ENCODE measurements at regions not wholly inside any gene's neighbourhood (a gene's known extent, or its start where the extent isn't known, plus 50 kb on each side); places are given as distances from the start of the nearest gene placed in this dataset.

- Histone ChIP-seq H3K4me1 (peaks cover 16% of the 10 kb centered on the region), H3K9me3 (no peaks in the 10 kb centered on the region), H3K4me3 (no peak overlapping the region), H3K27ac (no peak overlapping the region), H3K4me2 (no peak overlapping the region)
- FAIRE-seq, result no peak
- CTCF ChIA-PET, result no interaction called here
- WGBS (ENCODE audit: missing lambda C conversion rate), result 68% methylated on average over 3 of the region's 3 CpGs
- POLR2A ChIA-PET, result no interaction called here
- TF ChIP-seq JUN (IDR thresholded peaks at IDR 0.05) (no peak), CEBPB (IDR thresholded peaks at IDR 0.05) (no peak), HDAC2 (IDR thresholded peaks at IDR 0.05) (no peak), FOSL2 (IDR thresholded peaks at IDR 0.05) (no peak), FOSL2 (CRISPR knock-in tag; IDR thresholded peaks at IDR 0.05) (no peak), EHMT2 (IDR thresholded peaks at IDR 0.05; ENCODE audit: low read depth) (no peak)
- DNase-seq (ENCODE audit: low read depth in 1 of 2, low spot score in 1 of 2), result no peak
- no peak for ATAC-seq
Observed at GRCh38 chr4:144360146-144360793, 219.8 kb upstream of the GYPA start.

GRCh38 chr4:144362366-144362765 lies 221.8 kb upstream of the GYPA start:
- Histone ChIP-seq H3K9me3 (no peaks in the 10 kb centered on the region), H3K27ac (no peak overlapping the region), H3K4me1 (no peaks in the 10 kb centered on the region), H3K4me2 (no peak overlapping the region), H3K4me3 (no peak overlapping the region)
- FAIRE-seq, result no peak
- DNase-seq (ENCODE audit: low read depth in 1 of 2, low spot score in 1 of 2), result no peak
- no peak for ATAC-seq
- ChIA-PET POLR2A (no interaction called here), CTCF (no interaction called here)
- TF ChIP-seq RNF2 (IDR thresholded peaks at IDR 0.05; ENCODE audit: borderline replicate concordance, low read depth), result no peak
- TF ChIP-seq HES2 (IDR thresholded peaks at IDR 0.05), result no peak
- TF ChIP-seq RFX5 (IDR thresholded peaks at IDR 0.05), result no peak
- TF ChIP-seq ESRRA (IDR thresholded peaks at IDR 0.05; ENCODE audit: borderline replicate concordance, low read length), result no peak
- TF ChIP-seq CTCF (IDR thresholded peaks at IDR 0.05), result no peak
- no peak for TF ChIP-seq NPAS2 (CRISPR knock-in tag; IDR thresholded peaks at IDR 0.05; ENCODE audit: borderline replicate concordance)
- TF ChIP-seq KDM5A (IDR thresholded peaks at IDR 0.05), result no peak
- no peak for TF ChIP-seq ATOH8 (CRISPR knock-in tag; IDR thresholded peaks at IDR 0.05; ENCODE audit: low read depth)
- TF ChIP-seq MAX (IDR thresholded peaks at IDR 0.05), result no peak
- no peak for TF ChIP-seq EP300 (IDR thresholded peaks at IDR 0.05)
- no peak for TF ChIP-seq SMC3 (IDR thresholded peaks at IDR 0.05)
- no peak for TF ChIP-seq RCOR1 (IDR thresholded peaks at IDR 0.05; ENCODE audit: low read depth, low read length)
- no peak for TF ChIP-seq SREBF2 (IDR thresholded peaks at IDR 0.05)
- no peak for TF ChIP-seq CBX8 (IDR thresholded peaks at IDR 0.05)
- no peak for TF ChIP-seq USF2 (IDR thresholded peaks at IDR 0.05)
- no peak for TF ChIP-seq E2F6 (IDR thresholded peaks at IDR 0.05; ENCODE audit: borderline replicate concordance, low read depth)

Measured in A549 (cell line).